ENCODE measurements at regions not wholly inside any gene's neighbourhood (a gene's known extent, or its start where the extent isn't known, plus 50 kb on each side); places are given as distances from the start of the nearest gene placed in this dataset.

- TF ChIP-seq POLR2A (IDR thresholded peaks at IDR 0.05; ENCODE audit: low read depth, low read length) = no peak
- no peak for TF ChIP-seq POLR2AphosphoS5 (IDR thresholded peaks at IDR 0.05; ENCODE audit: low read depth, low read length)
- TF ChIP-seq SPI1 (IDR thresholded peaks at IDR 0.05; ENCODE audit: low read depth, low read length) = no peak
- TF ChIP-seq TAF1 (IDR thresholded peaks at IDR 0.05; ENCODE audit: low read depth, low read length) = no peak
- no peak for TF ChIP-seq PAX5 (IDR thresholded peaks at IDR 0.05; ENCODE audit: insufficient read depth, low read length, severe bottlenecking)
These were observed 659.2 kb upstream of the AADAT start for GRCh38 chr4:170748975-170749374.

Data from GM12891 (cell line).